PC-3 (cell line): ENCODE measurements at regions not wholly inside any gene's neighbourhood (a gene's known extent, or its start where the extent isn't known, plus 50 kb on each side); places are given as distances from the start of the nearest gene placed in this dataset.

Source experiments
- CTCF ChIP-seq: fragments of 300-600 bp; sonication (generic); conservative IDR thresholded peaks from 2 replicates; pipeline ENCODE4 v1.5.1; 2017; ENCODE audit warnings: antibody characterized with exemption, low read depth, mild to moderate bottlenecking, low read length
- EZH2 ChIP-seq: fragments of 300-600 bp; sonication (generic); IDR thresholded peaks from one replicate; pipeline ENCODE4 v1.6.1; 2017; ENCODE audit warnings: antibody characterized with exemption, mild to moderate bottlenecking, low read length; ENCODE audit not compliant: unreplicated experiment
- EZH2phosphoT487 ChIP-seq: fragments of 300-600 bp; sonication (generic); IDR thresholded peaks from 2 replicates; pipeline ENCODE4 v1.6.1; 2018; ENCODE audit warnings: mild to moderate bottlenecking, antibody characterized with exemption, low read length, borderline replicate concordance

GRCh38 chr3:3707858-3708768 is 91.1 kb upstream of the LRRN1 start:
- no peak for TF ChIP-seq CTCF
- TF ChIP-seq EZH2 = no peak
- no peak for TF ChIP-seq EZH2phosphoT487
